NOMO-1 (cell line): ENCODE measurements at regions not wholly inside any gene's neighbourhood (a gene's known extent, or its start where the extent isn't known, plus 50 kb on each side); places are given as distances from the start of the nearest gene placed in this dataset.
A peak's percentile ranks its signal among the peaks of the same experiment; 100 is the strongest.

Experiments
- DNase-seq, 2 experiments: peaks; one replicate each; lab custom pipeline; 2025; ENCODE audit not compliant: unreplicated experiment in 2 of 2; lab: John Stamatoyannopoulos, UW

- no peak for DNase-seq
Observed at GRCh38 chr3:124563376-124563775, 166.9 kb upstream of the UMPS start.

DNA sequence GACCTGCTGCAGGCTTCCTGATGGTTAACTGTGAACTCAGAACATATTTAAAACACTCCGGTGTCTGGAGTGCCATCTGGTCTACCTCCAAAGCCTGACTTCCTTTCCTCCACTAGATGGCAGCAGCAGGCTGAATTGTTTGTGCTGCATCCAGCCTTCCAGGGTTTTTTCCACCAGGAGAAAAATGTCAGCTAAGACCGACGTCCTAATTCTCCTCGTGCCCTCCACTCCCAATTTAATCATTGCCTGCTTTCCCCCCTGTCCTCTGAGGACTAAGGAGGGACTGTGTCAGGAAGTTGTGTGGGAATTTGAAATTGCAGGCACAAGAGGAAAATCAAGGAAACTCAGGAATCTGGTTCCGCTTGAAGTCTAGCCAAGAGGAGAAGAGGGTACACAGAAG is 165.2 kb upstream of the UMPS start:
- DNase-seq: peak in 1 of 2 experiments; percentile 10

DNA sequence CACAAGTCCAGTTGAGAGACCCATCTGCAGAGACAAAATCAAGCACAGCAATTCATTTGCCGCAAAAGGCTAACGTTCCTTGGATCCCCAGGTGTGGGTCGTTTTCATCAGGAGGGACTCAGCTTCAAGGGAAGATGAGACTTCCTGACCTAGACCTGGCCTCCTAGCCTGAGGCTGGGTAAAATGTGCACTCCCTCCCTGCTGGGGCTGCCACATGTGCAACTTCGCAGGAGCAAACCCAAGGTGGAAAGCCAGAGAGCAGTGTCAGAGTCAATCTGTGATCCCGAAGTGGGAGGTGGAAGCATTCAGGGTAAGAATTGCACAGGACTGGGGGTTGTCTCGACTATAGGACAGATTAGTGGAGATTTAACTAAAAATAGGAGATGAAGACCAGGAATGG is 164.7 kb upstream of the UMPS start:
- DNase-seq: no peak

- no peak for DNase-seq
Observed at GRCh38 chr3:124566701-124567100, 163.6 kb upstream of the UMPS start.

DNA sequence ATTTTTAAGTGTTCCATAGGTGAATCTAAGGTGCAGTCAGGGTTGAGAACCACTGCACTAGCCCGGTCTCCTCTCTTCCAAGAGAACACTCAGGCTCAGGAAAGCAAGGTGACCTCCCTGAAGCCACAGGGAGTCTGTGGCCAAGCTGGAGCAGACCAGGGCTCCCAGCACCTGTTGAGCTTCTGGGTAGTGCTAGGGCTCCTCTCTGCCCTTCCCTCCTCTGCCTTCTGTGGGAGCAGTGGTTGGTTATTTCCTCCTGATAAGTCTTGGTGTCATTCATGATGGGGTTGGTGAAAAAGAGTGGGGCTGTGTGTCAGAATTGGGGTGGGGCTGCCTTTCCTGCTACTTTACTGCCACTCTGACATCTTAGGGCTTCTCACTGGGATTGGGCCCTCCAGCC is 163.1 kb upstream of the UMPS start:
- no peak for DNase-seq

- DNase-seq: no peak
Observed at GRCh38 chr3:124569761-124570160, 160.5 kb upstream of the UMPS start.

DNA sequence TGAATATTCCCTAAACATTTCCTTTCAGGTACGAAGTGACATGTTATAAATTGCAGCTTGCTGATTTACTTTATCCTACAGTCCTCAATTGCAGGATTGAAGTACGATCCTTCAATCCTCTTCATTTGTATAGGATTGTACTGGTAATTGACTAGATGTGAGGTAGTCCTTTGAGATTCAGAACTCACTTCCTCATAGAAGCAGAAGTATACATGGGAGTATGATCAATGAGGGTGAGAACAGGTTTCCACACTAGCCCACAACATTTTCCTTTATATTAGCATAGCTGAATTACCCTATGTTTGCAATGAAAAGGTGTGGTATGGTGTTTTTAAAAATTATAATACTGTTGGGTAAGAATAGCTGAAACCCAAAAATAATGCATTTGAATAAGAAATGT is 160.0 kb upstream of the UMPS start:
- no peak for DNase-seq

- DNase-seq: no peak
Observed at GRCh38 chr3:124572851-124573405, 157.3 kb upstream of the UMPS start.

DNA sequence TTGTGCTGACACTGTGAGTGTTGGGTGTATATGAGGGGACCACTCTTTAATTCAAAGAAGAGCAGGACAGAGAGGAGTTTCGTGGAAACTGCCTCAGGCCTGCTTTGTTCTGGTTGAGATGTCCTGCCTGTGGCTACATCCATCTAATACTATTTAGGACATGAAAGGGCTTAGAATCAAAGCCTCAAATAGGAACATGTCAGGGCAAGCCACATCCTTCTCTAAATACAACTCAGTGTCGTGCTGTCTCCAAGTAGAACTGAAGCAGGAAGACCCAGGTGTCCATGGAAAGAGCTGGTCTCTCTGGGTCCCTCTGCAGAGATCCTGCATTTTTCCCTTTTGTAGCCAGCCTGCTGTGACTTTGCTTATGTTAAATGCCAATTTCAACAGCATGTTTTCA is 156.2 kb upstream of the UMPS start:
- DNase-seq: no peak

DNA sequence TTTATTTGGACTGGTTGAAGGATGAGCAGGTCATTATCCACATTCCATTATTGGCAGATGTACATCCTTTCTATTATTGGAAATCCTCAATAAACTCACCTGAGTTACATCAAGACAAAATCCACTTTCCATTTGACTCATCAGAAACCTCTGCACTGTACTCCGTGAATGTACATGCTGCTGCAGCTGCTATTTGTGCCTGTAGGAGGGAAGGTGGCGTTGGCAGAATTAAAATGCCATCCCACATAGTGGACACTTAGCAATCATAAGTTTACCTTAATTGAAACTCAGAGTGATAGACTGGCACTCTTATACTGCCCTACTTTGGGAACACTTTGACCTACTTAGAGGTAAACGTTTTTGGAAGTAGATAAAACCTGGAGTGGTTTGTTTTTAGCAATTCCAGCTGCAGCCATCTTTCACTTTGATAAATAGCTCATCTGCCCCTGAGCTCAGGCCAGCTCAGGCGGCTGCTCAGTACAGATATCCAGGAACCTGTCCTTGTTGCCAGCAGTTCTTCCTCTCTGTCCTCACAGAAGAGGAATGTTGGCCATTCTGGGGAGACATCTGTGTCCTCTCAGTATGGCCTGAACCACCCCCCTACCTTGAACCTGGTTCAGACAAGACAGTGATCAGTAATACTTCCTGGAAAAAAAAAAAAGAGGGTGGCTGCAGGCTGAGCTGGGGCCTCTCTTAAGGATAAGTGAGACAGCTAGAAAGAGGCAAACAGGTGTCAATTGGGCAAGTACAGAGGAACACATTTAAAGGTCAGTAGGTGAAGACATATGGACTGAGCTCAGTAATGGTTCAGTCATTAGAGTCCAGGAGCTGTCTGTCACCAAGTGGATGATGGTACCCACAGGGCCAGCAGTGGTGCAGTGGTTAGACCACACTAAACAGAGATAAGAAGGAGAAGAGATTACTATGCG is 153.4 kb upstream of the UMPS start:
- no peak for DNase-seq

GRCh38 chr3:124577494-124578167 is 152.6 kb upstream of the UMPS start:
- peak in 1 of 2 experiments; percentile 23 for DNase-seq

DNA sequence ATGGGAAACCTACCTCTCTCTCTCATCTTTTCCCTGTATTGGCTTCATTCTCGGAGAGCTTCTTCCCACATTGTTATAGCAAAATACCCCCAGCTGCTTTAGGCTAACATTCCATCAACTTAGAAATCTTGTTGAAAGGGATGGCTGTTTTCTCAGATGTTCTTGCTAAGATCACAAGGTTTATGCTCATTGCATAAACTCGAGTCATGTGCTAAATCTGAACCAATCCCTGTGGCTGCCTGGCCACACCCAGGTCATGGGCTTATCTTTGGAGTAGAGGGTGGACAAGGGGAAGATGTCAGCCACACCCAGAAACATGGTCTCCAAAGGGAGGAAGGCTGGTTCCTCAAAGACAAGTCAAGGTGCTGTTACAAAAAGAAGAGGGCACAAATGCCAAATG is 150.6 kb upstream of the UMPS start:
- no peak for DNase-seq

- no peak for DNase-seq
Observed at GRCh38 chr3:124582196-124582595, 148.1 kb upstream of the UMPS start.

DNA sequence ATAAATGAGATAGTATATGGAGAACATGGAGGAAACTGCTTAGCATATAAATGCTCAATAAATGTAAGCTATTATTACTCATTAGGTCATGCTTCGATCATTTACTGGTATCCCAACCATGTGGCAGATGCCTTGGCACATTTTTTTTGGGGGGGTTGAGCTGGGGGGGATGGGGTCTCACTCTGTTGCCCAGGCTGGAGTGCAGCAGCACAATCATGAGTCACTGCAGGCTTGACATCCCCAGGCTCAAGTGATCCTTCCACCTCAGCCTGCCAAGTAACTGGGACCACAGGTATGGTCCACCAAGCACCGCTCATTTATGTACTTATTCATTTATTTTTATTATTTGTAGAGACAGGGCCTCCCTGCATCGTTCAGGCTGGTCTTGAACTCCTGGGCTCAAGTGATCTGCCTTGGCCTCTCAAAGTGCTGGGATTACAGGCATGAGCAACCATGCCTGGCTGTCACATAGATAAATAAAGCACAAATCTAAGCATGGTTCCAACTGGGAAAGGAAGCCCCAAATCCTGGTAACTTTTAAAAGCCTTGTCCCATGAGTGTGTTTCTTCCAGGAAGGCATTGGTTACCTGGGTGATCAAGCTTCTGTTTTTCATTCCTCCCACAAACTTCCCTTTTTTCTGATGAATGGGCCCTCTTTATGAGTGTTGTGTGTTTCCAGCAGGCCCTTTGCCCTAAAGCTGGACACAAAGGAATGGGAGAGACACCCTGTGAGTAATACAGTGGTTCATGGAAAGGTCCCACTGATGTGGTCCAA is 147.4 kb upstream of the UMPS start:
- no peak for DNase-seq

DNA sequence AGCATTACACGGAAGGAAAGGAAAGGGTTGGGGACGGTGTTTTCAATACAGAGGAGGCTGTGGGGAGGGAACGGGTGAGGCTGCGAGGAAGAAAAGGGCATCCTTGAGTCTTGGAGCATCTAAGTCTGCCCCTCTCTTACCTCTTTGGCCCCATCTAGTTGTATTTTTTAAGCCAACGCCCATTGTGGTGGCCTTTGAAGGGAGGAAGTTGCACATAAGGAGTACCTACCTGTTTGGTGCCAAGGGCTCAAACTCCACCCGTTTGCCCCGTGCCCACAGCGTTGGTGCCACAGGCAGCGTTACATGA is 146.1 kb upstream of the UMPS start:
- no peak for DNase-seq

DNA sequence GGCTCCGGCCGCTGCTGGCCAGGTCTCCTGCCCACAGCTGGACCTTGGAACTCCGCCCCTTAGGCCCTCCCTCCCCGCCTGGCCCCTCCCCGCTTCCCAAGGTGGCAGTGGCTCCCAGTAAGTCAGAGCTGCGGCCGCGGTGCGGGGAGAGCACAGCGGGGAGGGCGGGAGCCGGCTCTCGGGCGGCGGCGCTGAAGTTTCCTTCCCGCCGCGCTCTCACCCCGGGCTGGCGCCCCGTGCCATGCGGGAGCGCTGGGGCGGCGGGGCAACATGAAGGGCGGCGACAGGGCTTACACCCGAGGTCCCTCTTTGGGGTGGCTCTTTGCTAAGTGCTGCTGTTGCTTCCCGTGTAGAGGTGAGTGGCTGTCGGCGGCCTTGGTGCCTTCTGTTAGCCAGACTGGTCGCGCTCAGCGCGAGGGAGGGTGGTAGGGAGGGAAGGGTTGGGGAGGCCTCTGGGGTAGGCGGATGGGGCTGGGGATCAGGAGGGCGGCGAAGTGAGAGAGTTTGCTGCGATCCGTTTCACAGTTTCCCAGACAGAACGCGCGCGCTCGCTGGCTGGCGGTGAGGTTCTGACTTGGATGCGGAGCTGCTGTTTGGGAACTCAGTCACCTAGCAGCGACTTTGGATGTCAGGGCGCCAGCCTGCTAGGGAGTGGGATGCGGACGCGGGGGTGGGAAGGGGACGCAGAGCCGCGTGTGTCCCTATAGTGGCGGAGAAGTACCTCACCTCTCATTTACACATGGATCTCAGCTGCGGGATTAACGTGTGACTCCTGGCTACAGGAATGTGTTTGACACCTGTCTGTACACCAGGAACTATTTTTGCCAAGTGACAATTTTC is 145.5 kb upstream of the UMPS start:
- DNase-seq: no peak

DNA sequence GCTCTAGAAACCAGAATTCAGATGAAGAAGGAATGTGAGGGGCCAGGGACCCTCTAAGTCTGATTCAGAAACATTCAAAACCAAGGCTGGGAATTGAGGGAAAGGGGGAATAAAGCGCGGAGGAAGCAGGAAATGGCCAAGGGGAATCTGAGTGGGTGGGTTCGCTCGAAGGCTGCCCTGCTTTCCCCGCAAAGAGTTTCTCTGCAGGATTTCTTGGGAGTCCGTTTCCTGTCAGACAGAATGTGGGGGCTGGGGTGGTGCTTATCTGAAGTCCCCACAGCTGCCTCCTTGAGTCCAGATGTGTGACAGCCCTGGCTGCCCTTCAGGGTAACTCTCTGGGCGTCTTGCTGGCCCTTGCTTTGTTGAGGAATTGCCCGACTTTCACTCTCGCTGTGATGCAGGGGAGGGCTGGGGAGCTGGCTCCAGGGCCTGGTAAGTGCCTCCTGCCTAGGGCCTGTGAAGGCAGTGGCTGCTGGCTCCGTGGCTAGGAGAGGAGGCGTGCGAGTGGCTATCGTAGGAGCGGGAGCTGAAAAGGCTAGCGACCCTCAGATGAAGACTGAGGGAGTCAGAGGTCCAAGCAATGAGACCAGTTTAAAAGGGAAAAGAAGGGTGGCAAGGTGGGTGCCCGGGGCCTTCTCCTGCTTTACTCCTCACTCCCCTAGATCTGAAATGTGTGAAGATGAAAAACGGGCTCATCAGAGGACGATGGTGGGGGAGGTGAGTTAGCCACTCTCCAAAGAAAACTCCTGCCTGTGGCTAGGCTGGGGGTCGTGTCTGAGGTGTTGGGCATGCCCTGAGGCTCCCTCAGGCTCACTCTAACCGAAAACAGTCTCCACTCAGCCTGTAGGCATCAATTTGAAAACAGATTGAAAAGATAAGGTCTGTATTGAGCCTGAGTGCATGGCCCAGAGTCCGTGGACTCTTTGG is 143.9 kb upstream of the UMPS start:
- DNase-seq: no peak

GRCh38 chr3:124587053-124587408 is 143.2 kb upstream of the UMPS start:
- DNase-seq: no peak

- DNase-seq: no peak
Observed at GRCh38 chr3:124588036-124588435, 142.2 kb upstream of the UMPS start.
